Neural cell (in vitro differentiated cells): ENCODE measurements at regions not wholly inside any gene's neighbourhood (a gene's known extent, or its start where the extent isn't known, plus 50 kb on each side); places are given as distances from the start of the nearest gene placed in this dataset.

ENCODE experiments used
- H2AFZ ChIP-seq: fragments of 200-600, 300-800 bp; sonication (generic), shearing (Covaris generic); 2 replicates; pipeline ENCODE4 v1.6.0; 2014; ENCODE audit warnings: low read depth, mild to moderate bottlenecking, antibody characterized with exemption, low read length, moderate library complexity
- H3F3A ChIP-seq: fragments of 200-600 bp; shearing (Covaris generic); 2 replicates; pipeline ENCODE4 v1.6.1; 2016; ENCODE audit warnings: mild to moderate bottlenecking, moderate library complexity, mixed read lengths, antibody characterized with exemption, low read length; ENCODE audit not compliant: insufficient read depth, poor library complexity, severe bottlenecking
- H3K27ac ChIP-seq: fragments of 200-600, 300-800 bp; sonication (generic), shearing (Covaris generic); 2 replicates; pipeline ENCODE4 v1.5.1; 2014; ENCODE audit warnings: mild to moderate bottlenecking, low read length, moderate library complexity
- H3K27me3 ChIP-seq: fragments of 300-800, 200-600 bp; sonication (generic), shearing (Covaris generic); 2 replicates; pipeline ENCODE4 v1.6.0; 2014; ENCODE audit warnings: mild to moderate bottlenecking, low read depth, low read length, moderate library complexity; ENCODE audit not compliant: insufficient read depth
- H3K36me3 ChIP-seq: fragments of 300-800, 200-600 bp; sonication (generic), shearing (Covaris generic); 2 replicates; pipeline ENCODE4 v1.5.1; 2014; ENCODE audit warnings: mild to moderate bottlenecking, antibody characterized with exemption, low read length, moderate library complexity; ENCODE audit not compliant: insufficient read depth
- H3K4me2 ChIP-seq: fragments of 300-800, 200-600 bp; sonication (generic), shearing (Covaris generic); 2 replicates; pipeline ENCODE4 v1.6.0; 2014; ENCODE audit warnings: mild to moderate bottlenecking, low read length
- H3K4me3 ChIP-seq: fragments of 300-800, 200-600 bp; sonication (generic), shearing (Covaris generic); 2 replicates; pipeline ENCODE4 v1.5.1; 2014; ENCODE audit warnings: mild to moderate bottlenecking, low read length, moderate library complexity
- H3K79me2 ChIP-seq: fragments of 200-600 bp; shearing (Covaris generic); replicated peaks from 2 replicates; pipeline ENCODE4 v1.6.0; 2014; ENCODE audit warnings: mild to moderate bottlenecking, low read length, moderate library complexity; ENCODE audit not compliant: insufficient read depth
- H3K9ac ChIP-seq: fragments of 300-800, 200-600 bp; sonication (generic), shearing (Covaris generic); 2 replicates; pipeline ENCODE4 v1.6.1; 2016; ENCODE audit warnings: mild to moderate bottlenecking, low read length, mixed read lengths
- H3K9me2 ChIP-seq: fragments of 200-600 bp; shearing (Covaris generic); 2 replicates; pipeline ENCODE4 v1.6.1; 2016; ENCODE audit warnings: mild to moderate bottlenecking, low read length, mixed read lengths; ENCODE audit not compliant: insufficient read depth
- H3K9me3 ChIP-seq: fragments of 200-600, 300-800 bp; sonication (generic), shearing (Covaris generic); 2 replicates; pipeline ENCODE4 v1.6.1; 2016; ENCODE audit warnings: mild to moderate bottlenecking, mixed run types, low read length, moderate library complexity, mixed read lengths
- H4K20me1 ChIP-seq: fragments of 200-600 bp; shearing (Covaris generic); 2 replicates; pipeline ENCODE4 v1.6.1; 2016; ENCODE audit warnings: mild to moderate bottlenecking, mixed run types; ENCODE audit not compliant: insufficient read depth
- EP300 ChIP-seq: fragments of 450-650 bp; conservative IDR thresholded peaks from 2 replicates; pipeline ENCODE4 v1.6.1; 2014; ENCODE audit warnings: antibody characterized with exemption, mild to moderate bottlenecking, moderate library complexity; ENCODE audit not compliant: poor library complexity, severe bottlenecking
- MXI1 ChIP-seq: fragments of 450-650 bp; conservative IDR thresholded peaks from 2 replicates; pipeline ENCODE4 v1.6.1; 2014; ENCODE audit warnings: antibody characterized with exemption, mild to moderate bottlenecking; ENCODE audit not compliant: poor library complexity, severe bottlenecking
- POLR2AphosphoS5 ChIP-seq: IDR thresholded peaks from 2 replicates; pipeline ENCODE4 v1.6.1; 2012
- SMC3 ChIP-seq: fragments of 450-650 bp; conservative IDR thresholded peaks from 2 replicates; pipeline ENCODE4 v1.6.1; 2014; ENCODE audit warnings: antibody characterized with exemption, mild to moderate bottlenecking, moderate library complexity; ENCODE audit not compliant: poor library complexity
- TAF1 ChIP-seq: IDR thresholded peaks from 2 replicates; pipeline ENCODE4 v1.6.1; 2012; ENCODE audit warnings: low read depth
- TF ChIP-seq, protein P1 (sequence below): fragments of 450-650 bp; IDR thresholded peaks from 2 replicates; pipeline ENCODE4 v1.5.1; 2014; ENCODE audit warnings: antibody characterized with exemption, mild to moderate bottlenecking, moderate library complexity; ENCODE audit not compliant: poor library complexity, severe bottlenecking
- TF ChIP-seq, protein P2 (sequence below): IDR thresholded peaks from 2 replicates; pipeline ENCODE4 v1.6.1; 2012; ENCODE audit warnings: borderline replicate concordance

GRCh38 chr18:56036741-56037140 is 448.7 kb upstream of the TCF4 start:
- no peak for TF ChIP-seq MXI1
- TF ChIP-seq, protein P1, sequence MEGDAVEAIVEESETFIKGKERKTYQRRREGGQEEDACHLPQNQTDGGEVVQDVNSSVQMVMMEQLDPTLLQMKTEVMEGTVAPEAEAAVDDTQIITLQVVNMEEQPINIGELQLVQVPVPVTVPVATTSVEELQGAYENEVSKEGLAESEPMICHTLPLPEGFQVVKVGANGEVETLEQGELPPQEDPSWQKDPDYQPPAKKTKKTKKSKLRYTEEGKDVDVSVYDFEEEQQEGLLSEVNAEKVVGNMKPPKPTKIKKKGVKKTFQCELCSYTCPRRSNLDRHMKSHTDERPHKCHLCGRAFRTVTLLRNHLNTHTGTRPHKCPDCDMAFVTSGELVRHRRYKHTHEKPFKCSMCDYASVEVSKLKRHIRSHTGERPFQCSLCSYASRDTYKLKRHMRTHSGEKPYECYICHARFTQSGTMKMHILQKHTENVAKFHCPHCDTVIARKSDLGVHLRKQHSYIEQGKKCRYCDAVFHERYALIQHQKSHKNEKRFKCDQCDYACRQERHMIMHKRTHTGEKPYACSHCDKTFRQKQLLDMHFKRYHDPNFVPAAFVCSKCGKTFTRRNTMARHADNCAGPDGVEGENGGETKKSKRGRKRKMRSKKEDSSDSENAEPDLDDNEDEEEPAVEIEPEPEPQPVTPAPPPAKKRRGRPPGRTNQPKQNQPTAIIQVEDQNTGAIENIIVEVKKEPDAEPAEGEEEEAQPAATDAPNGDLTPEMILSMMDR, result no peak
- no peak for TF ChIP-seq POLR2AphosphoS5
- no peak for TF ChIP-seq SMC3
- no peak for TF ChIP-seq EP300

GRCh38 chr18:56035546-56035945 is 447.6 kb upstream of the TCF4 start:
- Histone ChIP-seq H4K20me1 (no peaks in the 10 kb centered on the region), H3K4me2 (no peak overlapping the region), H3K9me2 (no peaks in the 10 kb centered on the region), H3K36me3 (no peaks in the 10 kb centered on the region), H3K79me2 (no peaks in the 10 kb centered on the region), H3K27me3 (no peaks in the 10 kb centered on the region), H3K9me3 (peaks cover 6% of the 10 kb centered on the region), H3K4me3 (no peak overlapping the region), H3F3A (no peaks in the 10 kb centered on the region), H3K27ac (no peak overlapping the region), H2AFZ (no peak overlapping the region), H3K9ac (no peak overlapping the region)
- TF ChIP-seq TAF1 (no peak), EP300 (no peak), SMC3 (no peak), POLR2AphosphoS5 (no peak)
- TF ChIP-seq, protein P1, result no peak
- TF ChIP-seq, protein P2, sequence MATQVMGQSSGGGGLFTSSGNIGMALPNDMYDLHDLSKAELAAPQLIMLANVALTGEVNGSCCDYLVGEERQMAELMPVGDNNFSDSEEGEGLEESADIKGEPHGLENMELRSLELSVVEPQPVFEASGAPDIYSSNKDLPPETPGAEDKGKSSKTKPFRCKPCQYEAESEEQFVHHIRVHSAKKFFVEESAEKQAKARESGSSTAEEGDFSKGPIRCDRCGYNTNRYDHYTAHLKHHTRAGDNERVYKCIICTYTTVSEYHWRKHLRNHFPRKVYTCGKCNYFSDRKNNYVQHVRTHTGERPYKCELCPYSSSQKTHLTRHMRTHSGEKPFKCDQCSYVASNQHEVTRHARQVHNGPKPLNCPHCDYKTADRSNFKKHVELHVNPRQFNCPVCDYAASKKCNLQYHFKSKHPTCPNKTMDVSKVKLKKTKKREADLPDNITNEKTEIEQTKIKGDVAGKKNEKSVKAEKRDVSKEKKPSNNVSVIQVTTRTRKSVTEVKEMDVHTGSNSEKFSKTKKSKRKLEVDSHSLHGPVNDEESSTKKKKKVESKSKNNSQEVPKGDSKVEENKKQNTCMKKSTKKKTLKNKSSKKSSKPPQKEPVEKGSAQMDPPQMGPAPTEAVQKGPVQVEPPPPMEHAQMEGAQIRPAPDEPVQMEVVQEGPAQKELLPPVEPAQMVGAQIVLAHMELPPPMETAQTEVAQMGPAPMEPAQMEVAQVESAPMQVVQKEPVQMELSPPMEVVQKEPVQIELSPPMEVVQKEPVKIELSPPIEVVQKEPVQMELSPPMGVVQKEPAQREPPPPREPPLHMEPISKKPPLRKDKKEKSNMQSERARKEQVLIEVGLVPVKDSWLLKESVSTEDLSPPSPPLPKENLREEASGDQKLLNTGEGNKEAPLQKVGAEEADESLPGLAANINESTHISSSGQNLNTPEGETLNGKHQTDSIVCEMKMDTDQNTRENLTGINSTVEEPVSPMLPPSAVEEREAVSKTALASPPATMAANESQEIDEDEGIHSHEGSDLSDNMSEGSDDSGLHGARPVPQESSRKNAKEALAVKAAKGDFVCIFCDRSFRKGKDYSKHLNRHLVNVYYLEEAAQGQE, result no peak

More at GRCh38 chr18:56036741-56037140, 448.7 kb upstream of the TCF4 start:
- no peak overlapping the region for H3K4me3 ChIP-seq
- no peaks in the 10 kb centered on the region for H3K36me3 ChIP-seq
- H3K4me2 ChIP-seq, result no peak overlapping the region
- no peaks in the 10 kb centered on the region for H3K27me3 ChIP-seq
- H3F3A ChIP-seq, result no peaks in the 10 kb centered on the region
- no peak overlapping the region for H2AFZ ChIP-seq
- H3K79me2 ChIP-seq, result no peaks in the 10 kb centered on the region
- no peaks in the 10 kb centered on the region for H4K20me1 ChIP-seq
- peaks cover 6% of the 10 kb centered on the region for H3K9me3 ChIP-seq
- no peak overlapping the region for H3K27ac ChIP-seq
- H3K9me2 ChIP-seq, result no peaks in the 10 kb centered on the region
- no peak overlapping the region for H3K9ac ChIP-seq
